SKM-1 treated with dmso at 0.1 percent for 144 hours (cell line): ENCODE measurements at regions not wholly inside any gene's neighbourhood (a gene's known extent, or its start where the extent isn't known, plus 50 kb on each side); places are given as distances from the start of the nearest gene placed in this dataset.
"Not testable (repeated sequence)": the region's sequence is repeated elsewhere in the genome, so short reads cannot be mapped to it uniquely, and the experiment has no call there.

ENCODE experiments used
- DNase-seq: peaks from one replicate; lab custom pipeline; 2025; ENCODE audit not compliant: unreplicated experiment; lab: John Stamatoyannopoulos, UW

- DNase-seq, result no peak
These were observed 122.3 kb downstream of the SHANK2 start for GRCh38 chr11:71130106-71130505.

GRCh38 chr11:71129624-71130023, 122.8 kb downstream of the SHANK2 start:
- no peak for DNase-seq

GRCh38 chr11:71127806-71128205, 124.6 kb downstream of the SHANK2 start:
- no peak for DNase-seq

GRCh38 chr11:71126401-71126800, 126.0 kb downstream of the SHANK2 start:
- not testable (repeated sequence) for DNase-seq

- no peak for DNase-seq
These were observed 127.2 kb downstream of the SHANK2 start for GRCh38 chr11:71125150-71125549.

GRCh38 chr11:71124127-71124526, 128.2 kb downstream of the SHANK2 start:
- DNase-seq, result no peak

GRCh38 chr11:71120471-71120896, 131.9 kb downstream of the SHANK2 start:
- DNase-seq, result no peak

- no peak for DNase-seq
These were observed 132.6 kb downstream of the SHANK2 start for GRCh38 chr11:71119656-71120269.

- no peak for DNase-seq
These were observed 133.6 kb downstream of the SHANK2 start for GRCh38 chr11:71118671-71119250.

- DNase-seq, result no peak
These were observed 135.1 kb downstream of the SHANK2 start for GRCh38 chr11:71117311-71117710.

GRCh38 chr11:71116693-71117040, 135.7 kb downstream of the SHANK2 start:
- DNase-seq, result no peak

- DNase-seq, result no peak
These were observed 136.3 kb downstream of the SHANK2 start for GRCh38 chr11:71115770-71116692.

- no peak for DNase-seq
These were observed 138.1 kb downstream of the SHANK2 start for GRCh38 chr11:71114124-71114851.

- no peak for DNase-seq
These were observed 139.4 kb downstream of the SHANK2 start for GRCh38 chr11:71112990-71113389.

GRCh38 chr11:71112454-71112853, 139.9 kb downstream of the SHANK2 start:
- no peak for DNase-seq

GRCh38 chr11:71109586-71109985, 142.8 kb downstream of the SHANK2 start:
- DNase-seq, result no peak

- no peak for DNase-seq
These were observed 143.2 kb downstream of the SHANK2 start for GRCh38 chr11:71109186-71109585.

GRCh38 chr11:71108013-71108865, 144.1 kb downstream of the SHANK2 start:
- DNase-seq, result no peak

- no peak for DNase-seq
These were observed 145.7 kb downstream of the SHANK2 start for GRCh38 chr11:71106671-71107070.

GRCh38 chr11:71103266-71103665, 149.1 kb downstream of the SHANK2 start:
- DNase-seq, result no peak
